Neural cell (in vitro differentiated cells): ENCODE measurements at regions not wholly inside any gene's neighbourhood (a gene's known extent, or its start where the extent isn't known, plus 50 kb on each side); places are given as distances from the start of the nearest gene placed in this dataset.

ENCODE experiments used
- EP300 ChIP-seq: fragments of 450-650 bp; conservative IDR thresholded peaks from 2 replicates; pipeline ENCODE4 v1.6.1; 2014; ENCODE audit warnings: antibody characterized with exemption, mild to moderate bottlenecking, moderate library complexity; ENCODE audit not compliant: poor library complexity, severe bottlenecking
- EZH2 ChIP-seq: fragments of 200-600, 300-800 bp; shearing (Covaris generic), sonication (generic); IDR thresholded peaks from 2 replicates; pipeline ENCODE4 v1.6.1; 2014; ENCODE audit warnings: antibody characterized with exemption, low read length, borderline replicate concordance, mild to moderate bottlenecking; ENCODE audit not compliant: insufficient read depth, poor library complexity, severe bottlenecking
- MXI1 ChIP-seq: fragments of 450-650 bp; conservative IDR thresholded peaks from 2 replicates; pipeline ENCODE4 v1.6.1; 2014; ENCODE audit warnings: antibody characterized with exemption, mild to moderate bottlenecking; ENCODE audit not compliant: poor library complexity, severe bottlenecking
- POLR2AphosphoS5 ChIP-seq: IDR thresholded peaks from 2 replicates; pipeline ENCODE4 v1.6.1; 2012
- RAD21 ChIP-seq: fragments of 450-650 bp; conservative IDR thresholded peaks from 2 replicates; pipeline ENCODE4 v1.6.1; 2014; ENCODE audit warnings: antibody characterized with exemption, mild to moderate bottlenecking, moderate library complexity
- REST ChIP-seq: IDR thresholded peaks from 2 replicates; pipeline ENCODE4 v1.6.1; 2012; ENCODE audit warnings: borderline replicate concordance
- SMC3 ChIP-seq: fragments of 450-650 bp; conservative IDR thresholded peaks from 2 replicates; pipeline ENCODE4 v1.6.1; 2014; ENCODE audit warnings: antibody characterized with exemption, mild to moderate bottlenecking, moderate library complexity; ENCODE audit not compliant: poor library complexity
- TAF1 ChIP-seq: IDR thresholded peaks from 2 replicates; pipeline ENCODE4 v1.6.1; 2012; ENCODE audit warnings: low read depth
- TF ChIP-seq, protein P1 (sequence below): fragments of 450-650 bp; IDR thresholded peaks from 2 replicates; pipeline ENCODE4 v1.5.1; 2014; ENCODE audit warnings: antibody characterized with exemption, mild to moderate bottlenecking, moderate library complexity; ENCODE audit not compliant: poor library complexity, severe bottlenecking

- TF ChIP-seq, protein P1, sequence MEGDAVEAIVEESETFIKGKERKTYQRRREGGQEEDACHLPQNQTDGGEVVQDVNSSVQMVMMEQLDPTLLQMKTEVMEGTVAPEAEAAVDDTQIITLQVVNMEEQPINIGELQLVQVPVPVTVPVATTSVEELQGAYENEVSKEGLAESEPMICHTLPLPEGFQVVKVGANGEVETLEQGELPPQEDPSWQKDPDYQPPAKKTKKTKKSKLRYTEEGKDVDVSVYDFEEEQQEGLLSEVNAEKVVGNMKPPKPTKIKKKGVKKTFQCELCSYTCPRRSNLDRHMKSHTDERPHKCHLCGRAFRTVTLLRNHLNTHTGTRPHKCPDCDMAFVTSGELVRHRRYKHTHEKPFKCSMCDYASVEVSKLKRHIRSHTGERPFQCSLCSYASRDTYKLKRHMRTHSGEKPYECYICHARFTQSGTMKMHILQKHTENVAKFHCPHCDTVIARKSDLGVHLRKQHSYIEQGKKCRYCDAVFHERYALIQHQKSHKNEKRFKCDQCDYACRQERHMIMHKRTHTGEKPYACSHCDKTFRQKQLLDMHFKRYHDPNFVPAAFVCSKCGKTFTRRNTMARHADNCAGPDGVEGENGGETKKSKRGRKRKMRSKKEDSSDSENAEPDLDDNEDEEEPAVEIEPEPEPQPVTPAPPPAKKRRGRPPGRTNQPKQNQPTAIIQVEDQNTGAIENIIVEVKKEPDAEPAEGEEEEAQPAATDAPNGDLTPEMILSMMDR, result no peak
- TF ChIP-seq POLR2AphosphoS5 (no peak), SMC3 (no peak), EZH2 (no peak), MXI1 (no peak), TAF1 (no peak), REST (no peak), EP300 (no peak), RAD21 (no peak)
These were observed 87.2 kb upstream of the SLC10A2 start for GRCh38 chr13:103153466-103153865.
